GM12874 (cell line): ENCODE measurements at regions not wholly inside any gene's neighbourhood (a gene's known extent, or its start where the extent isn't known, plus 50 kb on each side); places are given as distances from the start of the nearest gene placed in this dataset.

Experiments
- TF ChIP-seq, protein P1 (sequence below): IDR thresholded peaks from 2 replicates; pipeline ENCODE4 v1.5.1; 2011; ENCODE audit warnings: low read depth, mild to moderate bottlenecking, control low read depth, low read length, moderate library complexity; ENCODE audit not compliant: insufficient read depth

- TF ChIP-seq, protein P1, sequence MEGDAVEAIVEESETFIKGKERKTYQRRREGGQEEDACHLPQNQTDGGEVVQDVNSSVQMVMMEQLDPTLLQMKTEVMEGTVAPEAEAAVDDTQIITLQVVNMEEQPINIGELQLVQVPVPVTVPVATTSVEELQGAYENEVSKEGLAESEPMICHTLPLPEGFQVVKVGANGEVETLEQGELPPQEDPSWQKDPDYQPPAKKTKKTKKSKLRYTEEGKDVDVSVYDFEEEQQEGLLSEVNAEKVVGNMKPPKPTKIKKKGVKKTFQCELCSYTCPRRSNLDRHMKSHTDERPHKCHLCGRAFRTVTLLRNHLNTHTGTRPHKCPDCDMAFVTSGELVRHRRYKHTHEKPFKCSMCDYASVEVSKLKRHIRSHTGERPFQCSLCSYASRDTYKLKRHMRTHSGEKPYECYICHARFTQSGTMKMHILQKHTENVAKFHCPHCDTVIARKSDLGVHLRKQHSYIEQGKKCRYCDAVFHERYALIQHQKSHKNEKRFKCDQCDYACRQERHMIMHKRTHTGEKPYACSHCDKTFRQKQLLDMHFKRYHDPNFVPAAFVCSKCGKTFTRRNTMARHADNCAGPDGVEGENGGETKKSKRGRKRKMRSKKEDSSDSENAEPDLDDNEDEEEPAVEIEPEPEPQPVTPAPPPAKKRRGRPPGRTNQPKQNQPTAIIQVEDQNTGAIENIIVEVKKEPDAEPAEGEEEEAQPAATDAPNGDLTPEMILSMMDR, result no peak
These were observed 318.4 kb downstream of the AASDHPPT start for GRCh38 chr11:106395716-106396349.

DNA sequence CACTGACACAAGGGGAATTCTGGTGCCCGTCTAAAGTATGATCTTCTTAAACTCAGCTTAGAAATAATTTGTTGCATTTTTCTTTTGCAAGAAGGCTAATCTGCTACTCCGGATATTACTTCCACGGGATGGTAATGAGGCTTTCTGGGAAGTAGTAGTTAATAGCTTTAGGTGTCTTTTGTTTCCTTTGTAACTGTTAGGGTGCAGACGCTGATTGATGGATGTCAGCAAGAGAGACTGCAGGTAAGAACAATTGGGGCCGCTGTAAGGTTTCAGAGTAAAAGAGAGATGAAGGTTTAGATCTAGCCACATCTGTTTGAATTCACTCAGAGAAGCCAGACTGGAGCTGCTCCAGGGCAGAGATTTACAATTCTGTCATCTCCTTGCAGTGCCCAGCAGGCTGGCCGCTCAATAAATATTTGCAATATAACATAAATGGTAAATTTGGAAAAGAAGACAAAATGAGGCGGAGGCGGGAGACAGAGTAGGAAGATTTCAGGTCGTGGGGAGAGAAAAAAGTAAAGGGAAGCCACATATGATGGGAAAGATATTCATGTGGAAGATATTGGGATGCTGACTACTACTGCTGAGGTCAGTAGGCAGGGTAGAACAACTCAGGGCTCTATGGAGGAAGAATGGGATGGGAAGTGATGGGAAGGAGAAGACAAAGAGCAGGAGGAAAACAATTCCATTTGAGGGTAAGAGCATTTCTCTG lies 320.5 kb downstream of the AASDHPPT start:
- TF ChIP-seq, protein P1, result no peak

- TF ChIP-seq, protein P1, result no peak
These were observed 321.1 kb downstream of the AASDHPPT start for GRCh38 chr11:106398502-106399075.

DNA sequence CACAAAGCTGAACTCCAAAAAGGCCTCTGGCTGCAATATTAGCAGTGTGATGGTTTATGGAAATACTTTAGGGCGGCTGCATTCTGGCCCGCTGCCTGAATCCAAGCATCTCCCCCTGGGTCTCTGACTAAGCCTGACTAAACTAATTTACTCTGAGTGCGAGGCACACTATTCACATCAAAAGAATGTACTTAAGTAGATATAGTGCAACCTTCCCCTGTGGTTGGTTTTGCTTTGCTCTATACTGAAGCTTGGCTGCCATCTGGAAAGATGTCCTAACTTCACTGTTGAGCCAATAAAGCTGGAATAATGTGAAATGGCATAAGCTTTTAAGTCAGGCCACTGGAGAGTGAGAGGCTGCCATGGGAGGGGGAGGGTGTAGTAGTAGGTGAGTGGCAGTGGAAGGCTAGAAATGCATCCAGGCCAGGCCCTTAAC lies 321.6 kb downstream of the AASDHPPT start:
- TF ChIP-seq, protein P1, result no peak

DNA sequence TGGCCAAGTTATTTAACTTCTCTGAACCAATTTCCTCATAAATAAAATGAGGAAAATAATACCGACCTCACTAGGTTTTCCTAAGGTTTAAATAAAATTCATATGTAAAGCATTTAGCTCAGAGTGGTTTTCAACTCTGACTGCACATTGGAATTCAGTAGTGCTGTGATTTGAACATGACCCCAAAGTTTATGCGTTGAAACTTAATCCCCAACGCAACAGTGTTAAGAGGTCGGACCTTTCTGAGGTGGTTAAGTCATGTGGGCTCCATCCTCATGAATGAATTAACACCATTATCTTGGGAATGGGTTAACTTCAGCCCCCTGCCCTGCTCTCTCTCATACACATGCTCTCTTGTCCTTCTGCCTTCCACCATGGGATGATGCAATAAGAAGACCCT lies 322.2 kb downstream of the AASDHPPT start:
- TF ChIP-seq, protein P1, result no peak

DNA sequence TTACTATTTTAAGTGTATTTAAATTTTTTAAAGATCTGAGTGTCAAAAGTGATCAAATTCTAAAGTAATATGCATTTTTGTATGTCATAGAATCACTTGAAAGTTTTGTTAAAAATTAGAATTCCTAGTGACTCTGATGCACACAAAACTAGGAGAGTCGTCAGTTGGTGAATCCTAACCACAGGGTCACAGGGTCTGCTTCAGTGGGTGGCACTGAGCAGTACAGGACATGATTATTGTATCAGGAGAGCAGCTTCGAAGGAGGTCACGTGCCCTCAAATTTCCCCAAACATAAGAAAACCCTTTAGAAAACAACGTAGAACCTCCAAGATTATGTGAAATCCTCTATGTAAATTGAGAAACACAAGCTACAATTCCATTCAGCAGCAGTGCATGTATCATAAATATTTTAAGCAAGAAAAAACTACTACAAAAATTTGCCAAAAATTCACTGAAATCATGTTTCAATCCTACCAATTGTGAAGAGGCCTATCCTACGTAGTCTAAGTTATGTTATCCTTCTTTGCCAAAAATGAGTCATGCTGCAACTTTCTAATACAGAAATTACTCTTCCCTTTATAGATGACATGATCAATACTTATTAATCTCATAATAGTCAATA lies 323.6 kb downstream of the AASDHPPT start:
- TF ChIP-seq, protein P1, result no peak

DNA sequence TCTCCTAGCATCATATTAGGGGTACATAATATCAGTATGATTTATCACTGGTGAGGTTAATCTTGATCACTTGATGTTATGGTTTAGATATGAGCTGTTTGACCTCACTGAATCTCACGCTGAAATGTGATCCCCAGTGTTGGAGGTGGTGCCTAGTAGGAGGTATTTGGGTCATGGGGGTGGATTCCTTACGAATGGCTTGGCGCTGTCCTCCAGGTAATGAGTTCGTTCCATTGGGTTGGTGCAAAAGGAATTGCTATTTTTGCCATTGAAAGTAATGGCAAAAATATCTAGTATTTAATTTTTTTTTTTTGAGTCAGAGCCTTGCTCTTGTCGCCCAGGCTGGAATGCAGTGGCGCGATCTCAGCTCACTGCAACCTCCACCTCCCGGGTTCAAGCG lies 326.3 kb downstream of the AASDHPPT start:
- TF ChIP-seq, protein P1, result no peak
